PC-3 (cell line): ENCODE measurements at regions not wholly inside any gene's neighbourhood (a gene's known extent, or its start where the extent isn't known, plus 50 kb on each side); places are given as distances from the start of the nearest gene placed in this dataset.

Experiments used
- ATAC-seq: fragments of 200-7000 bp; cut with Tn5 transposase; 2 replicates; pipeline ENCODE4 v1.9.1; 2020; ENCODE audit warnings: mild to moderate bottlenecking, moderate library complexity
- BruUV-seq: library from RNA; stranded (reverse); fragments of 400-500 nt; replicated peaks from 2 replicates; lab custom pipeline; 2021; lab: Mats Ljungman, UMichigan
- CTCF ChIA-PET: fragments of 300-600 bp; sonication (Branson Sonifier 250); formaldehyde crosslinking; loops from one replicate; lab custom pipeline; 2022; ENCODE audit warnings: antibody characterized with exemption; lab: Charles Lee
- POLR2A ChIA-PET: fragments of 300-600 bp; sonication (Branson Sonifier 250); formaldehyde crosslinking; loops from one replicate; lab custom pipeline; 2022; ENCODE audit warnings: antibody characterized with exemption; ENCODE audit not compliant: unreplicated experiment; lab: Charles Lee
- DNase-seq: peaks from one replicate; pipeline ENCODE4 v3.0.0-alpha.2; 2015
- H2AFZ ChIP-seq: fragments of 300-600 bp; sonication (generic); 2 replicates; pipeline ENCODE4 v1.6.0; 2016; ENCODE audit warnings: antibody characterized with exemption, low read length
- H3F3A ChIP-seq: fragments of 300-600 bp; sonication (generic); one replicate; pipeline ENCODE4 v1.6.0; 2017; ENCODE audit warnings: antibody characterized with exemption, low read length, control low read depth, mild to moderate bottlenecking; ENCODE audit not compliant: unreplicated experiment
- H3K27ac ChIP-seq: fragments of 300-600 bp; sonication (generic); 2 replicates; pipeline ENCODE4 v1.5.1; 2016; ENCODE audit warnings: mild to moderate bottlenecking, low read length
- H3K27me3 ChIP-seq: fragments of 300-600 bp; sonication (generic); 2 replicates; pipeline ENCODE4 v1.6.1; 2016; ENCODE audit warnings: low read length, mixed read lengths
- H3K36me3 ChIP-seq: fragments of 300-600 bp; sonication (generic); 2 replicates; pipeline ENCODE4 v1.6.1; 2016; ENCODE audit warnings: low read depth, mixed run types, low read length, mixed read lengths
- H3K4me1 ChIP-seq: fragments of 300-600 bp; sonication (generic); 2 replicates; pipeline ENCODE4 v1.5.1; 2016; ENCODE audit warnings: low read length; ENCODE audit not compliant: insufficient read depth
- H3K4me2 ChIP-seq: fragments of 300-600 bp; sonication (generic); 2 replicates; pipeline ENCODE4 v1.6.0; 2016; ENCODE audit warnings: low read length
- H3K4me3 ChIP-seq: fragments of 300-600 bp; sonication (generic); 2 replicates; pipeline ENCODE4 v1.5.1; 2016; ENCODE audit warnings: mild to moderate bottlenecking, low read length, mixed read lengths
- H3K79me2 ChIP-seq: fragments of 300-600 bp; sonication (generic); 2 replicates; pipeline ENCODE4 v1.6.1; 2017; ENCODE audit warnings: low read length, mixed read lengths
- H3K9ac ChIP-seq: fragments of 300-600 bp; sonication (generic); 2 replicates; pipeline ENCODE4 v1.6.0; 2016; ENCODE audit warnings: mild to moderate bottlenecking, low read length
- H3K9me2 ChIP-seq: fragments of 300-600 bp; sonication (generic); replicated peaks from 2 replicates; pipeline ENCODE4 v1.6.1; 2016; ENCODE audit warnings: mixed run types, low read length, mixed read lengths
- H3K9me3 ChIP-seq: fragments of 300-600 bp; sonication (generic); 2 replicates; pipeline ENCODE4 v1.6.1; 2016; ENCODE audit warnings: low read length, mixed read lengths
- H4K20me1 ChIP-seq: fragments of 300-600 bp; sonication (generic); 2 replicates; pipeline ENCODE4 v1.6.1; 2016; ENCODE audit warnings: low read length, mixed read lengths
- EZH2 ChIP-seq: fragments of 300-600 bp; sonication (generic); IDR thresholded peaks from one replicate; pipeline ENCODE4 v1.6.1; 2017; ENCODE audit warnings: antibody characterized with exemption, mild to moderate bottlenecking, low read length; ENCODE audit not compliant: unreplicated experiment
- EZH2phosphoT487 ChIP-seq: fragments of 300-600 bp; sonication (generic); IDR thresholded peaks from 2 replicates; pipeline ENCODE4 v1.6.1; 2018; ENCODE audit warnings: mild to moderate bottlenecking, antibody characterized with exemption, low read length, borderline replicate concordance
- intact Hi-C: fragments of 100-400 bp; cut with micrococcal nuclease; formaldehyde crosslinking; loops from 2 replicates; pipeline ENCODE4 v1.9.0; 2023
- TF ChIP-seq, protein P1 (sequence below): fragments of 300-600 bp; sonication (generic); conservative IDR thresholded peaks from 2 replicates; pipeline ENCODE4 v1.5.1; 2017; ENCODE audit warnings: antibody characterized with exemption, low read depth, mild to moderate bottlenecking, low read length

DNA sequence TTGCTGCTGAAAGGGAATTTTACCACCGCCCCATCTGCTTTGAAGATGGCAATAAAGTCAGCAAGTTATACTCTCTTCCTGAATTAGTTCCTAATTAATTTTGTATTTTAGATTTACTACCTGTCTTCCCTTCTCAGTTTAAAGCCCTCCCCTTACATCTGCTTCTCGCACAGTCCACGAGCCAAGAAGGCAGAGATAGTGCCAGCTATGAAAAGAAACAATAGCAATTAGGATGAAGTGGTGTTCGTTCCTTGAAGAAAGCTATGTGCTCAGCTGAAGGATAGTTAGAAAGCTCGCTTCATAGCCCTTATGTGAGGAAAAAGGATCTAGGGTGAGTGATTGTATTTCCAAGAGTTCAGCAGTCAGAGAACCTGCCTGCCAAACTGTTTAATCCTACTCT lies 1678.8 kb upstream of the TENM3 start:
- H3K4me1 ChIP-seq: no peaks in the 10 kb centered on the region
- no TSS peak for BruUV-seq

GRCh38 chr4:180565856-180566431 lies 1677.3 kb upstream of the TENM3 start:
- Histone ChIP-seq H3K4me2 (no peak overlapping the region), H4K20me1 (no peaks in the 10 kb centered on the region), H3K79me2 (no peaks in the 10 kb centered on the region), H3K4me3 (no peak overlapping the region), H3K27me3 (peaks cover 36% of the 10 kb centered on the region), H3K9ac (no peak overlapping the region), H3F3A (no peaks in the 10 kb centered on the region), H2AFZ (no peak overlapping the region), H3K4me1 (no peaks in the 10 kb centered on the region), H3K36me3 (no peaks in the 10 kb centered on the region), H3K9me2 (no peaks in the 10 kb centered on the region), H3K9me3 (no peaks in the 10 kb centered on the region), H3K27ac (no peak overlapping the region)
- no TSS peak for BruUV-seq
- TF ChIP-seq, protein P1, sequence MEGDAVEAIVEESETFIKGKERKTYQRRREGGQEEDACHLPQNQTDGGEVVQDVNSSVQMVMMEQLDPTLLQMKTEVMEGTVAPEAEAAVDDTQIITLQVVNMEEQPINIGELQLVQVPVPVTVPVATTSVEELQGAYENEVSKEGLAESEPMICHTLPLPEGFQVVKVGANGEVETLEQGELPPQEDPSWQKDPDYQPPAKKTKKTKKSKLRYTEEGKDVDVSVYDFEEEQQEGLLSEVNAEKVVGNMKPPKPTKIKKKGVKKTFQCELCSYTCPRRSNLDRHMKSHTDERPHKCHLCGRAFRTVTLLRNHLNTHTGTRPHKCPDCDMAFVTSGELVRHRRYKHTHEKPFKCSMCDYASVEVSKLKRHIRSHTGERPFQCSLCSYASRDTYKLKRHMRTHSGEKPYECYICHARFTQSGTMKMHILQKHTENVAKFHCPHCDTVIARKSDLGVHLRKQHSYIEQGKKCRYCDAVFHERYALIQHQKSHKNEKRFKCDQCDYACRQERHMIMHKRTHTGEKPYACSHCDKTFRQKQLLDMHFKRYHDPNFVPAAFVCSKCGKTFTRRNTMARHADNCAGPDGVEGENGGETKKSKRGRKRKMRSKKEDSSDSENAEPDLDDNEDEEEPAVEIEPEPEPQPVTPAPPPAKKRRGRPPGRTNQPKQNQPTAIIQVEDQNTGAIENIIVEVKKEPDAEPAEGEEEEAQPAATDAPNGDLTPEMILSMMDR: no peak
- TF ChIP-seq EZH2phosphoT487: no peak
- TF ChIP-seq EZH2: no peak
- CTCF ChIA-PET: no interaction called here
- DNase-seq (no peak), ATAC-seq (no peak)
- POLR2A ChIA-PET: no interaction called here
- intact Hi-C loops: no loop called here

More for the DNA sequence above, 1678.8 kb upstream of the TENM3 start:
- no peaks in the 10 kb centered on the region for H3K79me2 ChIP-seq
- ChIA-PET CTCF (no interaction called here), POLR2A (no interaction called here)
- H3K9me3 ChIP-seq: no peaks in the 10 kb centered on the region
- peaks cover 31% of the 10 kb centered on the region for H3K27me3 ChIP-seq
- TF ChIP-seq EZH2phosphoT487 (no peak), EZH2 (no peak)
- TF ChIP-seq, protein P1: no peak
- no peak for ATAC-seq
- H3K36me3 ChIP-seq: no peaks in the 10 kb centered on the region
- no peak overlapping the region for H2AFZ ChIP-seq
- H3K27ac ChIP-seq: no peak overlapping the region
- intact Hi-C loops: no loop called here
- DNase-seq: no peak
- no peaks in the 10 kb centered on the region for H3F3A ChIP-seq
- no peak overlapping the region for H3K4me3 ChIP-seq
- H3K9ac ChIP-seq: no peak overlapping the region
- H4K20me1 ChIP-seq: no peaks in the 10 kb centered on the region
- H3K9me2 ChIP-seq: no peaks in the 10 kb centered on the region
- H3K4me2 ChIP-seq: no peak overlapping the region

GRCh38 chr4:180566492-180566891 lies 1676.7 kb upstream of the TENM3 start:
- no peak for ATAC-seq
- intact Hi-C loops: no loop called here

More at GRCh38 chr4:180566492-180566891, 1676.7 kb upstream of the TENM3 start:
- Histone ChIP-seq H3K4me1 (no peaks in the 10 kb centered on the region), H3K9me2 (no peaks in the 10 kb centered on the region), H3K4me3 (no peak overlapping the region), H3K9me3 (no peaks in the 10 kb centered on the region), H3K79me2 (no peaks in the 10 kb centered on the region), H4K20me1 (no peaks in the 10 kb centered on the region), H3K27ac (no peak overlapping the region), H2AFZ (no peak overlapping the region), H3K9ac (no peak overlapping the region), H3K27me3 (peaks cover 38% of the 10 kb centered on the region), H3F3A (no peaks in the 10 kb centered on the region), H3K36me3 (no peaks in the 10 kb centered on the region), H3K4me2 (no peak overlapping the region)
- no TSS peak for BruUV-seq
- CTCF ChIA-PET: no interaction called here
- POLR2A ChIA-PET: no interaction called here
- no peak for DNase-seq
- no peak for TF ChIP-seq EZH2
- TF ChIP-seq EZH2phosphoT487: no peak
- TF ChIP-seq, protein P1: no peak
